IMR-90 (cell line): ENCODE measurements at regions not wholly inside any gene's neighbourhood (a gene's known extent, or its start where the extent isn't known, plus 50 kb on each side); places are given as distances from the start of the nearest gene placed in this dataset.

Source experiments
- ATAC-seq: fragments of 200-7000 bp; cut with Tn5 transposase; 2 replicates; pipeline ENCODE4 v1.9.1; 2020; ENCODE audit warnings: low read depth, mild to moderate bottlenecking, moderate library complexity
- BruUV-seq: library from RNA; stranded (reverse); fragments of 400-500 nt; replicated peaks from 2 replicates; lab custom pipeline; 2021; lab: Mats Ljungman, UMichigan
- CTCF ChIA-PET: fragments of 300-600 bp; formaldehyde crosslinking; extraction: SDS; loops from one replicate; lab custom pipeline; 2021; ENCODE audit warnings: antibody characterized with exemption; lab: Yijun Ruan, JAX
- POLR2A ChIA-PET: fragments of 300-600 bp; sonication (Branson Sonifier 250); formaldehyde crosslinking; loops from one replicate; lab custom pipeline; 2022; ENCODE audit warnings: antibody characterized with exemption; ENCODE audit not compliant: unreplicated experiment; lab: Charles Lee
- DNase-seq: peaks from one replicate; pipeline ENCODE4 v3.0.0; 2013
- H2AFZ ChIP-seq: replicated peaks from 2 replicates; pipeline ENCODE3; 2013; ENCODE audit warnings: low read length, mild to moderate bottlenecking; ENCODE audit not compliant: poor library complexity
- H2AK5ac ChIP-seq: 2 replicates; pipeline ENCODE4 v1.6.1; 2013; ENCODE audit warnings: low read depth, low read length, inconsistent platforms
- H2AK9ac ChIP-seq: replicated peaks from 2 replicates; pipeline ENCODE3; 2013; ENCODE audit warnings: mild to moderate bottlenecking, low read depth, low read length, moderate library complexity; ENCODE audit not compliant: poor library complexity
- H2BK120ac ChIP-seq: 2 replicates; pipeline ENCODE4 v1.6.1; 2013; ENCODE audit warnings: low read depth, low read length, inconsistent platforms
- H2BK15ac ChIP-seq: 3 replicates; pipeline ENCODE4 v1.6.1; 2013; ENCODE audit warnings: low read depth, low read length, inconsistent platforms
- H2BK20ac ChIP-seq: 2 replicates; pipeline ENCODE4 v1.6.1; 2013; ENCODE audit warnings: low read depth, mild to moderate bottlenecking, inconsistent platforms, low read length, moderate library complexity
- H2BK5ac ChIP-seq: 2 replicates; pipeline ENCODE4 v1.6.1; 2013; ENCODE audit warnings: mild to moderate bottlenecking, low read depth, low read length, inconsistent platforms; ENCODE audit not compliant: poor library complexity, severe bottlenecking
- H3K14ac ChIP-seq: replicated peaks from 2 replicates; pipeline ENCODE4 v1.6.1; 2013; ENCODE audit warnings: low read depth, low read length, inconsistent platforms
- H3K18ac ChIP-seq: 2 replicates; pipeline ENCODE4 v1.6.1; 2013; ENCODE audit warnings: low read depth, low read length, control low read depth
- H3K23ac ChIP-seq: 2 replicates; pipeline ENCODE4 v1.6.1; 2013; ENCODE audit warnings: low read depth, low read length, inconsistent platforms
- H3K27ac ChIP-seq: 2 replicates; pipeline ENCODE4 v1.5.1; 2013; ENCODE audit warnings: mild to moderate bottlenecking, control low read depth, low read length; ENCODE audit not compliant: insufficient read depth
- H3K27me3 ChIP-seq: 2 replicates; pipeline ENCODE4 v1.6.1; 2013; ENCODE audit warnings: low read length; ENCODE audit not compliant: control insufficient read depth, insufficient read depth
- H3K36me3 ChIP-seq: 2 replicates; pipeline ENCODE4 v1.6.1; 2013; ENCODE audit warnings: low read length, mixed read lengths; ENCODE audit not compliant: control insufficient read depth, insufficient read depth
- H3K4ac ChIP-seq: 2 replicates; pipeline ENCODE4 v1.6.1; 2013; ENCODE audit warnings: low read depth, low read length, inconsistent platforms
- H3K4me1 ChIP-seq: 2 replicates; pipeline ENCODE4 v1.6.1; 2013; ENCODE audit warnings: low read length, mixed read lengths; ENCODE audit not compliant: control insufficient read depth, insufficient read depth
- H3K4me2 ChIP-seq: 2 replicates; pipeline ENCODE4 v1.6.1; 2013; ENCODE audit warnings: low read depth, mild to moderate bottlenecking, control low read depth, low read length, moderate library complexity
- H3K4me3 ChIP-seq: 2 replicates; pipeline ENCODE4 v1.5.1; 2013; ENCODE audit warnings: low read depth, mild to moderate bottlenecking, control low read depth, low read length, moderate library complexity; ENCODE audit not compliant: insufficient read depth
- H3K56ac ChIP-seq: 2 replicates; pipeline ENCODE4 v1.6.1; 2013; ENCODE audit warnings: low read length, inconsistent platforms; ENCODE audit not compliant: insufficient read depth; ENCODE audit errors: extremely low read depth
- H3K79me1 ChIP-seq, 2 experiments: 2 replicates each; pipeline ENCODE4 v1.6.1; 2013; ENCODE audit warnings: low read length in 2 of 2, inconsistent platforms in 1 of 2, low read depth in 1 of 2
- H3K9ac ChIP-seq: 2 replicates; pipeline ENCODE4 v1.6.1; 2013; ENCODE audit warnings: low read depth, low read length, control low read depth
- H3K9me1 ChIP-seq: 2 replicates; pipeline ENCODE4 v1.6.1; 2013; ENCODE audit warnings: low read length, inconsistent platforms; ENCODE audit not compliant: insufficient read depth
- H3K9me3 ChIP-seq: 2 replicates; pipeline ENCODE4 v1.6.1; 2013; ENCODE audit warnings: low read length; ENCODE audit not compliant: control insufficient read depth, insufficient read depth
- H4K20me1 ChIP-seq: 2 replicates; pipeline ENCODE4 v1.6.1; 2013; ENCODE audit warnings: low read length, inconsistent platforms; ENCODE audit not compliant: insufficient read depth
- H4K5ac ChIP-seq: 2 replicates; pipeline ENCODE4 v1.6.1; 2013; ENCODE audit warnings: mild to moderate bottlenecking, low read depth, low read length, control low read depth
- H4K8ac ChIP-seq, 2 experiments: 2 replicates each; pipeline ENCODE4 v1.6.1; 2013; ENCODE audit warnings: low read depth in 2 of 2, low read length in 2 of 2, control low read depth in 1 of 2, inconsistent platforms in 1 of 2
- H4K91ac ChIP-seq: 2 replicates; pipeline ENCODE4 v1.6.1; 2013; ENCODE audit warnings: low read depth, low read length, inconsistent platforms; ENCODE audit not compliant: insufficient read depth
- BHLHE40 ChIP-seq: fragments of 150-350 bp; IDR thresholded peaks from 2 replicates; pipeline ENCODE4 v1.6.1; 2016; ENCODE audit warnings: mild to moderate bottlenecking, low read depth, low read length
- CEBPB ChIP-seq: IDR thresholded peaks from 2 replicates; pipeline ENCODE4 v1.6.1; 2012; ENCODE audit warnings: low read depth, low read length, improper control_type of control experiment
- CHD1 ChIP-seq: IDR thresholded peaks from 2 replicates; pipeline ENCODE4 v1.6.1; 2012; ENCODE audit warnings: low read depth, low read length, improper control_type of control experiment
- CTCF ChIP-seq: conservative IDR thresholded peaks from 2 replicates; pipeline ENCODE4 v1.5.1; 2012; ENCODE audit warnings: mild to moderate bottlenecking, low read depth, low read length, improper control_type of control experiment
- ELK1 ChIP-seq: fragments of 150-350 bp; IDR thresholded peaks from 2 replicates; pipeline ENCODE4 v1.6.1; 2016; ENCODE audit warnings: low read depth, mild to moderate bottlenecking, low read length, moderate library complexity, borderline replicate concordance
- FOS ChIP-seq: fragments of 150-350 bp; IDR thresholded peaks from 2 replicates; pipeline ENCODE4 v1.6.1; 2016; ENCODE audit warnings: low read depth, low read length
- MAFK ChIP-seq: IDR thresholded peaks from 2 replicates; pipeline ENCODE4 v1.6.1; 2012; ENCODE audit warnings: low read depth, low read length, improper control_type of control experiment
- MAZ ChIP-seq: IDR thresholded peaks from 2 replicates; pipeline ENCODE4 v1.6.1; 2012; ENCODE audit warnings: low read depth, mild to moderate bottlenecking, low read length, improper control_type of control experiment, moderate library complexity, borderline replicate concordance
- MXI1 ChIP-seq: IDR thresholded peaks from 2 replicates; pipeline ENCODE4 v1.6.1; 2012; ENCODE audit warnings: low read depth, mild to moderate bottlenecking, low read length, moderate library complexity, borderline replicate concordance
- NFE2L2 ChIP-seq: fragments of 150-350 bp; IDR thresholded peaks from 2 replicates; pipeline ENCODE4 v1.6.1; 2016; ENCODE audit warnings: low read depth, mild to moderate bottlenecking, low read length
- POLR2A ChIP-seq: IDR thresholded peaks from 2 replicates; pipeline ENCODE4 v1.6.1; 2012; ENCODE audit warnings: mild to moderate bottlenecking, low read depth, low read length
- RAD21 ChIP-seq: IDR thresholded peaks from 2 replicates; pipeline ENCODE4 v1.6.1; 2012; ENCODE audit warnings: low read length, improper control_type of control experiment
- RCOR1 ChIP-seq: IDR thresholded peaks from 2 replicates; pipeline ENCODE4 v1.6.1; 2012; ENCODE audit warnings: mild to moderate bottlenecking, low read length, improper control_type of control experiment; ENCODE audit not compliant: insufficient replicate concordance
- RFX5 ChIP-seq: IDR thresholded peaks from 2 replicates; pipeline ENCODE4 v1.8.0; 2012; ENCODE audit warnings: low read depth, mild to moderate bottlenecking, low read length, moderate library complexity
- SMC3 ChIP-seq: fragments of 150-350 bp; IDR thresholded peaks from 2 replicates; pipeline ENCODE4 v1.6.1; 2016; ENCODE audit warnings: low read depth, mild to moderate bottlenecking, antibody characterized with exemption, low read length, moderate library complexity
- USF2 ChIP-seq: fragments of 150-350 bp; IDR thresholded peaks from 2 replicates; pipeline ENCODE4 v1.6.1; 2017; ENCODE audit warnings: mild to moderate bottlenecking, antibody characterized with exemption, low read length, low read depth
- WGBS, 2 experiments: methylation state at CpG; one replicate each; pipeline versions ENCODE4 v1.1.5 to v1.1.7; 2013; ENCODE audit warnings: missing lambda C conversion rate in 2 of 2; ENCODE audit not compliant: insufficient read length in 1 of 2; ENCODE audit errors: extremely low coverage in 2 of 2; 5-methylcytosine and 5-hydroxymethylcytosine counted together
- dilution Hi-C: fragments of 300-500 bp; cut with HindIII; formaldehyde crosslinking; loops from one replicate; pipeline ENCODE4 v1.14.3; 2018; ENCODE audit warnings: low sequenced_read_pairs; ENCODE audit not compliant: unreplicated experiment
- in situ Hi-C: fragments of 300-500 bp; cut with MboI; formaldehyde crosslinking; loops from 3 replicates; pipeline ENCODE4 v1.14.3; 2019; ENCODE audit warnings: low sequenced_read_pairs, inconsistent platforms, mixed read lengths
- intact Hi-C: fragments of 100-400 bp; cut with micrococcal nuclease; formaldehyde crosslinking; loops from 2 replicates; pipeline ENCODE4 v1.10.0; 2022

GRCh38 chr21:32073593-32073992 is 200.8 kb downstream of the HUNK start:
- no peak overlapping the region for H2AK9ac ChIP-seq
- WGBS, 2 experiments = no CpG with 5 or more reads among the region's 6 CpGs
- H2BK20ac ChIP-seq = no peak overlapping the region
- ChIA-PET POLR2A (no interaction called here), CTCF (no interaction called here)
- H3K4me3 ChIP-seq = no peak overlapping the region
- H2BK15ac ChIP-seq = no peak overlapping the region
- no peaks in the 10 kb centered on the region for H3K36me3 ChIP-seq
- H3K4me1 ChIP-seq = no peaks in the 10 kb centered on the region
- no peak overlapping the region for H2AK5ac ChIP-seq
- no peak for DNase-seq
- no peak overlapping the region for H3K9ac ChIP-seq
- no peak overlapping the region for H3K27ac ChIP-seq
- H3K23ac ChIP-seq = no peak overlapping the region
- no peak overlapping the region for H3K14ac ChIP-seq
- H4K91ac ChIP-seq = no peak overlapping the region
- no peak overlapping the region for H3K56ac ChIP-seq
- H4K20me1 ChIP-seq = no peaks in the 10 kb centered on the region
- H3K4me2 ChIP-seq = no peak overlapping the region
- H3K4ac ChIP-seq = no peak overlapping the region
- no peaks in the 10 kb centered on the region for H3K9me3 ChIP-seq
- no TSS peak for BruUV-seq
- peaks cover 6% of the 10 kb centered on the region; the same call in 1 of the 2 replicates for H3K27me3 ChIP-seq
- ATAC-seq = no peak
- H2BK5ac ChIP-seq = no peak overlapping the region
- no peak overlapping the region for H4K5ac ChIP-seq
- no peak overlapping the region for H2AFZ ChIP-seq
- no peaks in the 10 kb centered on the region for H3K79me1 ChIP-seq
- dilution Hi-C loops = no loop called here
- no peak overlapping the region for H2BK120ac ChIP-seq
- H4K8ac ChIP-seq = no peak overlapping the region
- in situ Hi-C loops = no loop called here
- H3K18ac ChIP-seq = no peak overlapping the region
- H3K9me1 ChIP-seq = no peaks in the 10 kb centered on the region
- intact Hi-C loops = no loop called here
- TF ChIP-seq CEBPB (no peak), USF2 (no peak), SMC3 (no peak), CHD1 (no peak), RAD21 (no peak), CTCF (no peak), RFX5 (no peak), MXI1 (no peak), RCOR1 (no peak), BHLHE40 (no peak), MAZ (no peak), FOS (no peak), NFE2L2 (no peak), MAFK (no peak), POLR2A (no peak), ELK1 (no peak)
